ENCODE measurements at regions not wholly inside any gene's neighbourhood (a gene's known extent, or its start where the extent isn't known, plus 50 kb on each side); places are given as distances from the start of the nearest gene placed in this dataset.
A peak's percentile ranks its signal among the peaks of the same experiment; 100 is the strongest.
"Not testable (repeated sequence)": the region's sequence is repeated elsewhere in the genome, so short reads cannot be mapped to it uniquely, and the experiment has no call there.

- DNase-seq (ENCODE audit: low read depth): no peak
Observed at GRCh38 chr5:120088412-120088811, 375.7 kb upstream of the PRR16 start.

GRCh38 chr5:120088836-120089235, 375.3 kb upstream of the PRR16 start:
- DNase-seq (ENCODE audit: low read depth): no peak

- DNase-seq (ENCODE audit: low read depth): no peak
Observed at GRCh38 chr5:120091376-120091948, 372.6 kb upstream of the PRR16 start.

- no peak for DNase-seq (ENCODE audit: low read depth)
Observed at GRCh38 chr5:120092649-120093048, 371.5 kb upstream of the PRR16 start.

- DNase-seq (ENCODE audit: low read depth): no peak
Observed at GRCh38 chr5:120093178-120093577, 370.9 kb upstream of the PRR16 start.

GRCh38 chr5:120096413-120096812, 367.7 kb upstream of the PRR16 start:
- DNase-seq (ENCODE audit: low read depth): no peak

- DNase-seq (ENCODE audit: low read depth): no peak
Observed at GRCh38 chr5:120098426-120098825, 365.7 kb upstream of the PRR16 start.

- no peak for DNase-seq (ENCODE audit: low read depth)
Observed at GRCh38 chr5:120098902-120099535, 365.1 kb upstream of the PRR16 start.

- DNase-seq (ENCODE audit: low read depth): peak; percentile 28
Observed at GRCh38 chr5:120101771-120102170, 362.3 kb upstream of the PRR16 start.

GRCh38 chr5:120103495-120103894, 360.6 kb upstream of the PRR16 start:
- no peak for DNase-seq (ENCODE audit: low read depth)

GRCh38 chr5:120106912-120107525, 357.1 kb upstream of the PRR16 start:
- DNase-seq (ENCODE audit: low read depth): no peak

- DNase-seq (ENCODE audit: low read depth): no peak
Observed at GRCh38 chr5:120108586-120109248, 355.4 kb upstream of the PRR16 start.

GRCh38 chr5:120122703-120123102, 341.4 kb upstream of the PRR16 start:
- DNase-seq (ENCODE audit: low read depth): no peak

GRCh38 chr5:120124031-120124430, 340.1 kb upstream of the PRR16 start:
- DNase-seq (ENCODE audit: low read depth): no peak

GRCh38 chr5:120124961-120125360, 339.1 kb upstream of the PRR16 start:
- no peak for DNase-seq (ENCODE audit: low read depth)

GRCh38 chr5:120132347-120132746, 331.8 kb upstream of the PRR16 start:
- not testable (repeated sequence) for DNase-seq (ENCODE audit: low read depth)

GRCh38 chr5:120134944-120135343, 329.2 kb upstream of the PRR16 start:
- no peak for DNase-seq (ENCODE audit: low read depth)

GRCh38 chr5:120137582-120137981, 326.5 kb upstream of the PRR16 start:
- no peak for DNase-seq (ENCODE audit: low read depth)

GRCh38 chr5:120139039-120139438, 325.1 kb upstream of the PRR16 start:
- peak; percentile 90 for DNase-seq (ENCODE audit: low read depth)

- no peak for DNase-seq (ENCODE audit: low read depth)
Observed at GRCh38 chr5:120140501-120140900, 323.6 kb upstream of the PRR16 start.

- no peak for DNase-seq (ENCODE audit: low read depth)
Observed at GRCh38 chr5:120141076-120141475, 323.0 kb upstream of the PRR16 start.

GRCh38 chr5:120146787-120147186, 317.3 kb upstream of the PRR16 start:
- DNase-seq (ENCODE audit: low read depth): no peak

- not testable (repeated sequence) for DNase-seq (ENCODE audit: low read depth)
Observed at GRCh38 chr5:120147911-120148310, 316.2 kb upstream of the PRR16 start.

All from fibroblast of the conjunctiva (primary cell).